ENCODE measurements at regions not wholly inside any gene's neighbourhood (a gene's known extent, or its start where the extent isn't known, plus 50 kb on each side); places are given as distances from the start of the nearest gene placed in this dataset.

DNA sequence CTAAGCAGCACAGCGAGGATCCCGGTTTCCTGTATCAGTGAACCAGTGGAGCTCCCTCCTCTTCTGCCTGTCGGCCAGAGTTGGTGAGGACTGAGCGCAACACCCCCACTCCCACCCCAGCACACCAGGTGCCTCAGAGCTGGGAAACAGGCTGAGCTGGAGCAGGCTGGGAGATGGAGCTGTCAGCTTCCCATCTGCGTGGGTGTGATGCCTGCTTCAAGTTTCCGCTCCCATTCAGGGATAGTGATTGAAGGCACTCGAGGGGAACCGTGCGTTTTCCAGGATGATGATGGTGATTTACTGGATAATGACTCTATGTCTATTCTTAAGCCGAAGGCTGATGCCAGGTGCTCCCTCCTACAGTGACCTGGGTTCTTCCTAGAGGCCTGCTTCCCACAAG is 144.5 kb downstream of the TMEM132E start:
- no peak for DNase-seq
- intact Hi-C loops (cut with DNase I, micrococcal nuclease), result no loop called here

DNA sequence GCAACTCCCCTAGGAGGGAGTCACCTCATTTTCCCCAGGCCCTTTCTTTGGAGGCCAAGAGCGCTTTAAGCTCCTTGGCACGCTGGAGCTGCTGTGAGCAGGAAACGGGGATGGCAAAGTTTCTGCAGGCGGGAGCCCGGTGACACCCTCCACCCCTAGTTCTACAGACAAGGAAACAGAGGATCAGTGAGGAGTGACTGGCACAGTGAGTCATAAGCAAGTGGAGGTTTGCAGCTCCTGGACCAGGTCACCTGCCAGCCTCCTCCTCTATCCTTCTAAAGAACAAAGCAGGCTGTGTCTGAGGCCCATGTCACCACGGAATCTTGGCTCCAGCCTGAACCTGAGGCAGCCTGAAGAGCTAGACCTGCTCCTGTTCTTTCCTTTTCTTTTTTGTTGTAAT is 141.9 kb downstream of the TMEM132E start:
- no peaks in the 10 kb centered on the region for H3K9me3 ChIP-seq
- TF ChIP-seq, protein P1, sequence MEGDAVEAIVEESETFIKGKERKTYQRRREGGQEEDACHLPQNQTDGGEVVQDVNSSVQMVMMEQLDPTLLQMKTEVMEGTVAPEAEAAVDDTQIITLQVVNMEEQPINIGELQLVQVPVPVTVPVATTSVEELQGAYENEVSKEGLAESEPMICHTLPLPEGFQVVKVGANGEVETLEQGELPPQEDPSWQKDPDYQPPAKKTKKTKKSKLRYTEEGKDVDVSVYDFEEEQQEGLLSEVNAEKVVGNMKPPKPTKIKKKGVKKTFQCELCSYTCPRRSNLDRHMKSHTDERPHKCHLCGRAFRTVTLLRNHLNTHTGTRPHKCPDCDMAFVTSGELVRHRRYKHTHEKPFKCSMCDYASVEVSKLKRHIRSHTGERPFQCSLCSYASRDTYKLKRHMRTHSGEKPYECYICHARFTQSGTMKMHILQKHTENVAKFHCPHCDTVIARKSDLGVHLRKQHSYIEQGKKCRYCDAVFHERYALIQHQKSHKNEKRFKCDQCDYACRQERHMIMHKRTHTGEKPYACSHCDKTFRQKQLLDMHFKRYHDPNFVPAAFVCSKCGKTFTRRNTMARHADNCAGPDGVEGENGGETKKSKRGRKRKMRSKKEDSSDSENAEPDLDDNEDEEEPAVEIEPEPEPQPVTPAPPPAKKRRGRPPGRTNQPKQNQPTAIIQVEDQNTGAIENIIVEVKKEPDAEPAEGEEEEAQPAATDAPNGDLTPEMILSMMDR (IDR thresholded peaks at IDR 0.05), result no peak
- H3K36me3 ChIP-seq (ENCODE audit: low read depth), result no peaks in the 10 kb centered on the region
- intact Hi-C loops (cut with DNase I, micrococcal nuclease), result no loop called here
- DNase-seq (no peak), ATAC-seq (no peak)
- no peaks in the 10 kb centered on the region for H3K4me1 ChIP-seq (ENCODE audit: low read depth)
- no peak overlapping the region for H3K4me3 ChIP-seq

More for the DNA sequence above, 144.5 kb downstream of the TMEM132E start:
- no peaks in the 10 kb centered on the region for H3K36me3 ChIP-seq (ENCODE audit: low read depth)
- no peaks in the 10 kb centered on the region for H3K9me3 ChIP-seq
- H3K4me1 ChIP-seq (ENCODE audit: low read depth), result no peaks in the 10 kb centered on the region
- no peak for ATAC-seq
- no peak overlapping the region for H3K4me3 ChIP-seq
- TF ChIP-seq, protein P1 (IDR thresholded peaks at IDR 0.05), result no peak

DNA sequence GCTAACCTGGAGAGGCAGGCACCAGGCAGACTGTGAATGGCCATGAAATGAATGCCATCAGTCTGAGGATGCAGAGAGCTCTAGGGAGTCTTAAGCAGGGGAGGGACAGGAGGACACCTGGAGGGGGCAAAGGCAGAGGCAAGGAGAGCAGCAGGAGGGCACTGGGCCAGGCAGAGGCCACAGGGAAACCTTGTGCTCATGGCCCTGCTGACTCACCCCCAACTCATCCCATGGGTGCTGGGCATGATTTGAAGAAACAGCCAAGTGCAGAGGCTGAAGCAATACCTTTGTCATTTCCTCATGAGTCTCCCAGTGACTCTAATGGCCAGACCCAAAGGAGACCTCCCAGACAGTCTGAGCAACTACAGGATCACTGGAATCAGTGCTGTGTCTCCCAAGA is 141.4 kb downstream of the TMEM132E start:
- TF ChIP-seq, protein P1 (IDR thresholded peaks at IDR 0.05), result no peak
- H3K4me1 ChIP-seq (ENCODE audit: low read depth), result no peaks in the 10 kb centered on the region
- no peak for ATAC-seq
- no peak overlapping the region for H3K4me3 ChIP-seq
- H3K36me3 ChIP-seq (ENCODE audit: low read depth), result no peaks in the 10 kb centered on the region
- no peaks in the 10 kb centered on the region for H3K9me3 ChIP-seq
- DNase-seq, result no peak
- intact Hi-C loops (cut with DNase I, micrococcal nuclease), result no loop called here

DNA sequence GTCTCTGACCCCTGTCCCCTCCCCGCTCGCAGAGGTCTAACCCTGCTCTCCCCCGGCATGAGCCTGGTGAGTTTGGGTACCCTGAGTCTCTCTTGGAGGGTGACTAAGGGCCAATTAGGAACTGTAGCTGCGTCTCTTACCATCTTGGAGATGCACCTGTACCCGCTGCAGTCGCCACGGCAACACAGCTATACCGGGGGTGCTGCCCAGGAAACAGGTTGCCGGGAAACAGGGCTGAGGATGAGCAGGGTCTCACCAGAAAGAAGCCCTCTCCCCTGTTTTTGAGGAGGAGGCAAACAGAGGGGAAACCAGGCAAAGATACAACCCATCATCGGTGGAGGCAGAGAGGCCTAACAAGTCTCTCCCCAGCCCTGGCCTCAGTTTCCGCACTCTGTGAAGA is 140.2 kb downstream of the TMEM132E start:
- TF ChIP-seq, protein P1 (IDR thresholded peaks at IDR 0.05), result no peak
- H3K4me3 ChIP-seq, result no peak overlapping the region
- no peak for DNase-seq
- no peaks in the 10 kb centered on the region for H3K36me3 ChIP-seq (ENCODE audit: low read depth)
- H3K9me3 ChIP-seq, result no peaks in the 10 kb centered on the region
- no peak for ATAC-seq
- intact Hi-C loops (cut with DNase I, micrococcal nuclease), result no loop called here
- H3K4me1 ChIP-seq (ENCODE audit: low read depth), result no peaks in the 10 kb centered on the region

DNA sequence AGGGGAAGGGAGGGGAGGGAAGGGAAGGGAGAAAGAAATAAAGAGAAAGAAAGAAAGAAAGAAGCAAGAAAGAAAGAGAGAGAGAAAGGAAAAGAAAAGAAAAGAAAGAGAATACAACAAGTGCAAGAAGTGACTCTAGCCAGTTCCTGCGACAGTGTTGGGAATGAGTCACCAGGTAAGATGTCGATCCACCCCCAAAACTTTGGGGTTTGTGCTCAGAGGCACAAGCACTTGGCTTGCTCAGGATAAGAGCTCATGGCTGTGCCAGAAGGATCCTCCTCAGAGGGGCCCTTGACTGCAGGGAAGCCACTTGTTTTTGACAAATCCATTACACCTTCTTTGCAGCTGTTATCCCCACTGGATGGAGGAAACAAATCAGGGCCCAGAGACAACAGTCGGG is 137.7 kb downstream of the TMEM132E start:
- TF ChIP-seq, protein P1 (IDR thresholded peaks at IDR 0.05), result no peak
- DNase-seq, result no peak
- intact Hi-C loops (cut with DNase I, micrococcal nuclease), result no loop called here

DNA sequence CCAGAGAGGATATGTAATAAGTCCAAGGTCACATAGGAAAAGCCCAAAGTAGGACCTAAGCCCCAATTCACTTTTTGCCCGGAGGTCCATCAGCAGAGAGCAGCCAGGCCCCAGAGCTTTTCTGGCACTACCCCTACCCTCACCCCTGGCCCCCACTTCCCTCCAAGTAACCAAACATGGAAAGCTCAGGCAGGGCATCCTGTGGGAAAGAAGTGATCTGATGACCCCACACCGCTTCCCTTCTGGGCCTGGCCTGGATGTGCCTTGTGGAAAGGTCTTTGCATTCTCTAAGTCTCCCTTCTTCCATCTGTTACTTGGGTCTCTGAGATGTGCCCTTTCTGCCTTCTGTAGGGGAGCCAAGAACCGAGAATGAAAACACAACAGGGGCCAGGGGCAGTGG is 136.9 kb downstream of the TMEM132E start:
- no peaks in the 10 kb centered on the region for H3K4me1 ChIP-seq (ENCODE audit: low read depth)
- DNase-seq (no peak), ATAC-seq (no peak)
- H3K4me3 ChIP-seq, result no peak overlapping the region
- intact Hi-C loops (cut with DNase I, micrococcal nuclease), result no loop called here
- no peaks in the 10 kb centered on the region for H3K36me3 ChIP-seq (ENCODE audit: low read depth)
- H3K9me3 ChIP-seq, result no peaks in the 10 kb centered on the region
- TF ChIP-seq, protein P1 (IDR thresholded peaks at IDR 0.05), result no peak

More for the DNA sequence above, 137.7 kb downstream of the TMEM132E start:
- Histone ChIP-seq H3K4me1 (ENCODE audit: low read depth) (no peaks in the 10 kb centered on the region), H3K4me3 (no peak overlapping the region), H3K36me3 (ENCODE audit: low read depth) (no peaks in the 10 kb centered on the region), H3K9me3 (no peaks in the 10 kb centered on the region)
- no peak for ATAC-seq
